ENCODE measurements at regions not wholly inside any gene's neighbourhood (a gene's known extent, or its start where the extent isn't known, plus 50 kb on each side); places are given as distances from the start of the nearest gene placed in this dataset.

- no peak for DNase-seq (ENCODE audit: low read depth)
Measured at GRCh38 chr15:97892167-97892938, 68.2 kb upstream of the ARRDC4 start.

GRCh38 chr15:97893967-97894366 is 66.5 kb upstream of the ARRDC4 start:
- DNase-seq (ENCODE audit: low read depth): no peak

GRCh38 chr15:97899981-97900380 is 60.5 kb upstream of the ARRDC4 start:
- no peak for DNase-seq (ENCODE audit: low read depth)

GRCh38 chr15:97902140-97902780 is 58.2 kb upstream of the ARRDC4 start:
- no peak for DNase-seq (ENCODE audit: low read depth)

GRCh38 chr15:97903560-97903959 is 56.9 kb upstream of the ARRDC4 start:
- no peak for DNase-seq (ENCODE audit: low read depth)

- DNase-seq (ENCODE audit: low read depth): peak; percentile 24
Measured at GRCh38 chr15:97903971-97904572, 56.4 kb upstream of the ARRDC4 start.

GRCh38 chr15:97909291-97909891 is 51.1 kb upstream of the ARRDC4 start:
- peak; percentile 50 for DNase-seq (ENCODE audit: low read depth)

Data from activated T-cell treated with anti-CD3 and anti-CD28 coated beads for 48 hours (primary cell).